ENCODE measurements at regions not wholly inside any gene's neighbourhood (a gene's known extent, or its start where the extent isn't known, plus 50 kb on each side); places are given as distances from the start of the nearest gene placed in this dataset.
A peak's percentile ranks its signal among the peaks of the same experiment; 100 is the strongest.

- no peak for DNase-seq
Measured at GRCh38 chr2:104412384-104412783, 441.5 kb upstream of the POU3F3 start.

GRCh38 chr2:104413890-104414289 lies 440.0 kb upstream of the POU3F3 start:
- DNase-seq = no peak

- DNase-seq = no peak
Measured at GRCh38 chr2:104415284-104415683, 438.6 kb upstream of the POU3F3 start.

GRCh38 chr2:104416339-104417000 lies 437.4 kb upstream of the POU3F3 start:
- no peak for DNase-seq

GRCh38 chr2:104420420-104420819 lies 433.5 kb upstream of the POU3F3 start:
- no peak for DNase-seq

- DNase-seq = no peak
Measured at GRCh38 chr2:104420953-104421352, 433.0 kb upstream of the POU3F3 start.

GRCh38 chr2:104425850-104426595 lies 427.9 kb upstream of the POU3F3 start:
- DNase-seq = no peak

- no peak for DNase-seq
Measured at GRCh38 chr2:104428155-104428554, 425.8 kb upstream of the POU3F3 start.

GRCh38 chr2:104429639-104430358 lies 424.1 kb upstream of the POU3F3 start:
- DNase-seq = no peak

- peak; percentile 58 for DNase-seq
Measured at GRCh38 chr2:104430359-104430740, 423.6 kb upstream of the POU3F3 start.

- DNase-seq = no peak
Measured at GRCh38 chr2:104430852-104431251, 423.1 kb upstream of the POU3F3 start.

- no peak for DNase-seq
Measured at GRCh38 chr2:104431701-104432121, 422.2 kb upstream of the POU3F3 start.

GRCh38 chr2:104432401-104432800 lies 421.5 kb upstream of the POU3F3 start:
- no peak for DNase-seq

GRCh38 chr2:104432991-104433390 lies 420.9 kb upstream of the POU3F3 start:
- no peak for DNase-seq

GRCh38 chr2:104433657-104434056 lies 420.3 kb upstream of the POU3F3 start:
- no peak for DNase-seq

GRCh38 chr2:104434318-104434792 lies 419.6 kb upstream of the POU3F3 start:
- peak; percentile 61 for DNase-seq

- no peak for DNase-seq
Measured at GRCh38 chr2:104434966-104435365, 418.9 kb upstream of the POU3F3 start.

- DNase-seq = no peak
Measured at GRCh38 chr2:104438481-104438880, 415.4 kb upstream of the POU3F3 start.

- DNase-seq = no peak
Measured at GRCh38 chr2:104443145-104443544, 410.8 kb upstream of the POU3F3 start.

GRCh38 chr2:104444392-104444791 lies 409.5 kb upstream of the POU3F3 start:
- DNase-seq = no peak

- no peak for DNase-seq
Measured at GRCh38 chr2:104444889-104445288, 409.0 kb upstream of the POU3F3 start.

- no peak for DNase-seq
Measured at GRCh38 chr2:104447831-104448434, 406.0 kb upstream of the POU3F3 start.

Measured in retina (tissue), 1 donor.